SK-N-SH treated with all-trans-retinoic acid at 6 μM for 48 hours (cell line): ENCODE measurements at regions not wholly inside any gene's neighbourhood (a gene's known extent, or its start where the extent isn't known, plus 50 kb on each side); places are given as distances from the start of the nearest gene placed in this dataset.

Experiments used
- ATAC-seq: fragments of 200-7000 bp; cut with Tn5 transposase; 3 replicates; pipeline ENCODE4 v1.9.1; 2020; ENCODE audit warnings: mild to moderate bottlenecking, moderate library complexity
- BACH2 ChIP-seq: fragments of 250-450 bp; sonication (Bioruptor Pico); IDR thresholded peaks from 2 replicates; pipeline ENCODE4 v1.9.0; 2021; ENCODE audit warnings: mild to moderate bottlenecking, borderline replicate concordance
- CREB5 ChIP-seq: fragments of 250-450 bp; sonication (Bioruptor Pico); IDR thresholded peaks from 2 replicates; pipeline ENCODE4 v1.5.1; 2020; ENCODE audit warnings: low read depth, mild to moderate bottlenecking, moderate library complexity
- CSDC2 ChIP-seq: fragments of 250-450 bp; sonication (Bioruptor Pico); IDR thresholded peaks from 2 replicates; pipeline ENCODE4 v1.5.0; 2020; ENCODE audit warnings: mild to moderate bottlenecking, moderate library complexity
- CSRNP3 ChIP-seq: fragments of 250-450 bp; sonication (Bioruptor Pico); IDR thresholded peaks from 2 replicates; pipeline ENCODE4 v1.5.1; 2021; ENCODE audit warnings: mild to moderate bottlenecking, moderate library complexity
- ISL1 ChIP-seq: fragments of 250-450 bp; sonication (Bioruptor Pico); IDR thresholded peaks from 2 replicates; pipeline ENCODE4 v2.1.2; 2022; ENCODE audit warnings: mild to moderate bottlenecking, moderate library complexity
- OSR1 ChIP-seq: fragments of 250-450 bp; sonication (Bioruptor Pico); IDR thresholded peaks from 2 replicates; pipeline ENCODE4 v1.8.0; 2022; ENCODE audit warnings: moderate library complexity, mild to moderate bottlenecking, inconsistent platforms
- PATZ1 ChIP-seq: fragments of 250-450 bp; sonication (Bioruptor Pico); IDR thresholded peaks from 2 replicates; pipeline ENCODE4 v1.8.0; 2020; ENCODE audit warnings: mild to moderate bottlenecking, moderate library complexity, borderline replicate concordance
- POU6F1 ChIP-seq: fragments of 250-450 bp; sonication (Bioruptor Pico); IDR thresholded peaks from 2 replicates; pipeline ENCODE4 v1.8.0; 2021; ENCODE audit warnings: low read depth, mild to moderate bottlenecking, moderate library complexity, borderline replicate concordance
- PPARA ChIP-seq: fragments of 250-450 bp; sonication (Bioruptor Pico); IDR thresholded peaks from 2 replicates; pipeline ENCODE4 v1.5.0; 2020; ENCODE audit warnings: mild to moderate bottlenecking, borderline replicate concordance
- RARB ChIP-seq: fragments of 250-450 bp; sonication (Bioruptor Pico); IDR thresholded peaks from 2 replicates; pipeline ENCODE4 v1.8.0; 2021; ENCODE audit warnings: mild to moderate bottlenecking, moderate library complexity
- SNAI2 ChIP-seq: fragments of 250-450 bp; sonication (Bioruptor Pico); IDR thresholded peaks from 2 replicates; pipeline ENCODE4 v1.5.0; 2020; ENCODE audit warnings: mild to moderate bottlenecking, moderate library complexity
- TOX ChIP-seq: fragments of 250-450 bp; sonication (Bioruptor Pico); IDR thresholded peaks from 2 replicates; pipeline ENCODE4 v1.8.0; 2021; ENCODE audit warnings: mild to moderate bottlenecking, moderate library complexity, borderline replicate concordance
- TSHZ2 ChIP-seq: fragments of 250-450 bp; sonication (Bioruptor Pico); IDR thresholded peaks from 2 replicates; pipeline ENCODE4 v1.5.0; 2020; ENCODE audit warnings: mild to moderate bottlenecking, moderate library complexity
- ZC3H10 ChIP-seq: fragments of 250-450 bp; sonication (Bioruptor Pico); IDR thresholded peaks from 2 replicates; pipeline ENCODE4 v1.5.1; 2021; ENCODE audit warnings: mild to moderate bottlenecking, moderate library complexity
- ZFP3 ChIP-seq: fragments of 250-450 bp; sonication (Bioruptor Pico); IDR thresholded peaks from 2 replicates; pipeline ENCODE4 v1.5.0; 2020; ENCODE audit warnings: mild to moderate bottlenecking, moderate library complexity
- ZFP30 ChIP-seq: fragments of 450-650 bp; formaldehyde crosslinking; IDR thresholded peaks from 2 replicates; pipeline ENCODE4 v1.5.0; 2022; ENCODE audit warnings: mild to moderate bottlenecking, moderate library complexity
- ZNF565 ChIP-seq: fragments of 450-650 bp; formaldehyde crosslinking; conservative IDR thresholded peaks from 2 replicates; pipeline ENCODE4 v1.5.0; 2020; ENCODE audit warnings: low read depth, mild to moderate bottlenecking, moderate library complexity
- ZNF70 ChIP-seq: fragments of 450-650 bp; formaldehyde crosslinking; IDR thresholded peaks from 2 replicates; pipeline ENCODE4 v1.5.0; 2020; ENCODE audit warnings: mild to moderate bottlenecking, moderate library complexity

- TF ChIP-seq CSRNP3 (CRISPR knock-in tag) (no peak), BACH2 (no peak), POU6F1 (CRISPR knock-in tag) (no peak), PATZ1 (CRISPR knock-in tag) (no peak)
These were observed 565.1 kb upstream of the NDST4 start (continued) for GRCh38 chr4:115678425-115678941.

GRCh38 chr4:115675719-115676118, 562.3 kb upstream of the NDST4 start:
- no peak for ATAC-seq

GRCh38 chr4:115674485-115674884, 561.1 kb upstream of the NDST4 start:
- TF ChIP-seq ZFP30 (CRISPR knock-in tag) = no peak
- TF ChIP-seq CREB5 (CRISPR knock-in tag) = no peak
- no peak for TF ChIP-seq ZNF565 (CRISPR knock-in tag)
- no peak for ATAC-seq

More at GRCh38 chr4:115675719-115676118, 562.3 kb upstream of the NDST4 start:
- TF ChIP-seq TSHZ2 (CRISPR knock-in tag) (no peak), ZFP3 (CRISPR knock-in tag) (no peak), ZC3H10 (no peak)

- ATAC-seq = no peak
These were observed 558.2 kb upstream of the NDST4 start for GRCh38 chr4:115671581-115671980.

More at GRCh38 chr4:115671581-115671980, 558.2 kb upstream of the NDST4 start:
- TF ChIP-seq RARB (CRISPR knock-in tag) (no peak), ZNF565 (CRISPR knock-in tag) (no peak), ZC3H10 (no peak), CSDC2 (CRISPR knock-in tag) (no peak), BACH2 (no peak), PATZ1 (CRISPR knock-in tag) (no peak), ZNF70 (CRISPR knock-in tag) (no peak), OSR1 (CRISPR knock-in tag) (no peak), PPARA (CRISPR knock-in tag) (no peak), CSRNP3 (CRISPR knock-in tag) (no peak), ZFP3 (CRISPR knock-in tag) (no peak), TOX (CRISPR knock-in tag) (no peak), SNAI2 (no peak), ISL1 (CRISPR knock-in tag) (no peak)
